ENCODE measurements at regions not wholly inside any gene's neighbourhood (a gene's known extent, or its start where the extent isn't known, plus 50 kb on each side); places are given as distances from the start of the nearest gene placed in this dataset.

DNA sequence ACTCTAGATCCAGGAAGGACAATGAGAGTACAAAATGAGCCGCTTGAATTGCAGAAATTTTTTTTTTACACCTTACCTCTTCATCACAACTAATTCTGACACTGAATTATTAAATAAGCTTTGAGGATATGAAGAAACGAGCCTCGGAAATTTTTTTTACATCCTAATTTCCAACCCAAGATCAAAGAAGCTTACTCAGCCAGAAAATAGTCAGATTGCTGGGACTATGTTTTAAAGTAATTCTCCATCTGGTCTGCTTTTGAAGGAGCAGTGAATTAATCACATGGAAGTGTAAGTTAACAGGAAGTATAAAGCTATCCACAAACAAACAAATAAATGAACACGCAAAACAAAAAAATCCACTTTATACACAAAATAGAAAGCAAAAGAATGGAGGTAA is 437.0 kb upstream of the KCNMB2 start (continued):
- TF ChIP-seq PHF8 (conservative IDR thresholded peaks at IDR 0.05; ENCODE audit: low read depth, low read length): no peak
- TF ChIP-seq POU5F1 (IDR thresholded peaks at IDR 0.05; ENCODE audit: low read depth, low read length): no peak
